ENCODE measurements at regions not wholly inside any gene's neighbourhood (a gene's known extent, or its start where the extent isn't known, plus 50 kb on each side); places are given as distances from the start of the nearest gene placed in this dataset.

DNA sequence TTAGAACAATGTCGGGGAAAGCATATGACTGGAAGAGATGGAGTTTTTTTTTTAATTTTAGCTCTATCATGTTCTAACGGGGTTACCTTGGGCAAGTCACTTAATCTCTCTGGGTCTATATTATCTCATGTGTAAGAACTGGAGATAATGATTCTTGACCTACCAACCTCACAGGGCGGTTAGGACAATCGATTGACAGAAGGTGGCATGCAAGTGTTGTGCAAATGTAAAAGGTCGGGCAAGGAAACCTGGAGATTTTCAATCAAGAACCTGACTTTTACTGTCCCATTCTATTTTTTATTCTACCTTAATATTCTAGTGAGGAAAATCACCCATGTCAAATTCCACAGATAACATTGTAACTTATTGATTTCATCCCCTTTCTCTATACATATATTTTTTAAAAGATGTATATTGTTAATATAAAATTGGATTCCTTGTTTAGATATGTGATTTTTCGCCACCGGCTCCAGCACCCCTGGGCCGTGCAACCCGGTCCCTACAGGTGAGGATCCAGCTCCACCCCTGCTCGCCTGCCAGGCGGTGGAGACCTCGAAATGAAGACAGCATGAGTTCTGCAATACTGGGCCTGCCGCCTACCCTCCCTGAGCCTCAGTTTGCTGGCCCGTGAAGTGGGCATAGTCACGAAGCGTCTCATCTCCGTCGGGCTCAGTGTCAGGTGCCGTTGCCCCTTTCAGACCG, 497.6 kb upstream of the PHF14 start:
- TF ChIP-seq POLR2AphosphoS5 (IDR thresholded peaks at IDR 0.05; ENCODE audit: low read depth, low read length) (no peak), SIN3A (IDR thresholded peaks at IDR 0.05; ENCODE audit: borderline replicate concordance, insufficient read depth, low read length) (no peak), TAF1 (IDR thresholded peaks at IDR 0.05; ENCODE audit: borderline replicate concordance, insufficient read depth, low read length) (no peak)
- TF ChIP-seq, protein P1, sequence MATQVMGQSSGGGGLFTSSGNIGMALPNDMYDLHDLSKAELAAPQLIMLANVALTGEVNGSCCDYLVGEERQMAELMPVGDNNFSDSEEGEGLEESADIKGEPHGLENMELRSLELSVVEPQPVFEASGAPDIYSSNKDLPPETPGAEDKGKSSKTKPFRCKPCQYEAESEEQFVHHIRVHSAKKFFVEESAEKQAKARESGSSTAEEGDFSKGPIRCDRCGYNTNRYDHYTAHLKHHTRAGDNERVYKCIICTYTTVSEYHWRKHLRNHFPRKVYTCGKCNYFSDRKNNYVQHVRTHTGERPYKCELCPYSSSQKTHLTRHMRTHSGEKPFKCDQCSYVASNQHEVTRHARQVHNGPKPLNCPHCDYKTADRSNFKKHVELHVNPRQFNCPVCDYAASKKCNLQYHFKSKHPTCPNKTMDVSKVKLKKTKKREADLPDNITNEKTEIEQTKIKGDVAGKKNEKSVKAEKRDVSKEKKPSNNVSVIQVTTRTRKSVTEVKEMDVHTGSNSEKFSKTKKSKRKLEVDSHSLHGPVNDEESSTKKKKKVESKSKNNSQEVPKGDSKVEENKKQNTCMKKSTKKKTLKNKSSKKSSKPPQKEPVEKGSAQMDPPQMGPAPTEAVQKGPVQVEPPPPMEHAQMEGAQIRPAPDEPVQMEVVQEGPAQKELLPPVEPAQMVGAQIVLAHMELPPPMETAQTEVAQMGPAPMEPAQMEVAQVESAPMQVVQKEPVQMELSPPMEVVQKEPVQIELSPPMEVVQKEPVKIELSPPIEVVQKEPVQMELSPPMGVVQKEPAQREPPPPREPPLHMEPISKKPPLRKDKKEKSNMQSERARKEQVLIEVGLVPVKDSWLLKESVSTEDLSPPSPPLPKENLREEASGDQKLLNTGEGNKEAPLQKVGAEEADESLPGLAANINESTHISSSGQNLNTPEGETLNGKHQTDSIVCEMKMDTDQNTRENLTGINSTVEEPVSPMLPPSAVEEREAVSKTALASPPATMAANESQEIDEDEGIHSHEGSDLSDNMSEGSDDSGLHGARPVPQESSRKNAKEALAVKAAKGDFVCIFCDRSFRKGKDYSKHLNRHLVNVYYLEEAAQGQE (IDR thresholded peaks at IDR 0.05; ENCODE audit: insufficient read depth in 1 of 2, low read depth in 2 of 2, low read length in 2 of 2) = no peak

Measured in PFSK-1 (cell line).